ENCODE measurements at regions not wholly inside any gene's neighbourhood (a gene's known extent, or its start where the extent isn't known, plus 50 kb on each side); places are given as distances from the start of the nearest gene placed in this dataset.

DNA sequence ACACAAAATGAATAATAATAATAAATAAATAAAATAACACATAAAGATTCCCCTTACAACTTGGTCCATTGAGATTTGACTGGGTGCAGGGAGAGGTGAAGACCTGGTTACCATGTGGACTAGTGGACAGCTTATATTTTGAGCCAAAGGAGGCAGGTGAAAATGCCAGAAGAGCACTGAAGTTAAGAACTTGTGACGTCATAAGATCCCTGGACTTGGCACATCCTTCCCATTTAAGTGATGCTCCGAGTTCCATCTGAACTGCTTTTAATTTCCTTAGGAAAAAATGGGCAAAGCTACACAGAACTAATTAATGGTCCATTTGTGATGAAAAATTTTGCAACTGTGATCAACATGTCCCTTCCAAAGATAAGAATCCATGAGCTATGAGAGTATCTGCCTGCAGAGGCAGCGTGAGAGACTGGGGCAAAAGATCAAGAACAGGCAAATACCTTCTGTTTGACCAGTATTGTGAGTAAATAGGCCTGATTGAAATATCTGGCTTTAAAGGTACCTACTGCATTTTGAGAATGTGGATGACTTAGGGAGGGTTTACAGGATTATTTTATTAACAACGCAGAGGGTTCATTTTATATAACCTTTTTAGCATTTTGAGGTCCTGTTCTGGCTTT lies 101.2 kb upstream of the POT1 start:
- dilution Hi-C loops (cut with MboI; ENCODE audit: extremely low pct_ligation_motif_present, low sequenced_read_pairs) = no loop called here
- no peak for DNase-seq (ENCODE audit: low read depth, low spot score)
- H3K4me2 ChIP-seq (ENCODE audit: control insufficient read depth, extremely low read depth, insufficient read depth, low read depth, low read length) = no peak overlapping the region
- H3K79me2 ChIP-seq (ENCODE audit: control insufficient read depth, insufficient read depth, low read length) = no peaks in the 10 kb centered on the region
- H4K20me1 ChIP-seq (ENCODE audit: control insufficient read depth, extremely low read depth, insufficient read depth, low read length) = no peaks in the 10 kb centered on the region
- FAIRE-seq = no peak
- no peak overlapping the region for H3K27ac ChIP-seq (ENCODE audit: control insufficient read depth, insufficient read depth, low read length)
- H3K27me3 ChIP-seq (ENCODE audit: control insufficient read depth, extremely low read depth, insufficient read depth, low read length) = no peaks in the 10 kb centered on the region
- no peaks in the 10 kb centered on the region for H3K4me1 ChIP-seq (ENCODE audit: control insufficient read depth, extremely low read depth, insufficient read depth, low read length)
- TF ChIP-seq, protein P1, sequence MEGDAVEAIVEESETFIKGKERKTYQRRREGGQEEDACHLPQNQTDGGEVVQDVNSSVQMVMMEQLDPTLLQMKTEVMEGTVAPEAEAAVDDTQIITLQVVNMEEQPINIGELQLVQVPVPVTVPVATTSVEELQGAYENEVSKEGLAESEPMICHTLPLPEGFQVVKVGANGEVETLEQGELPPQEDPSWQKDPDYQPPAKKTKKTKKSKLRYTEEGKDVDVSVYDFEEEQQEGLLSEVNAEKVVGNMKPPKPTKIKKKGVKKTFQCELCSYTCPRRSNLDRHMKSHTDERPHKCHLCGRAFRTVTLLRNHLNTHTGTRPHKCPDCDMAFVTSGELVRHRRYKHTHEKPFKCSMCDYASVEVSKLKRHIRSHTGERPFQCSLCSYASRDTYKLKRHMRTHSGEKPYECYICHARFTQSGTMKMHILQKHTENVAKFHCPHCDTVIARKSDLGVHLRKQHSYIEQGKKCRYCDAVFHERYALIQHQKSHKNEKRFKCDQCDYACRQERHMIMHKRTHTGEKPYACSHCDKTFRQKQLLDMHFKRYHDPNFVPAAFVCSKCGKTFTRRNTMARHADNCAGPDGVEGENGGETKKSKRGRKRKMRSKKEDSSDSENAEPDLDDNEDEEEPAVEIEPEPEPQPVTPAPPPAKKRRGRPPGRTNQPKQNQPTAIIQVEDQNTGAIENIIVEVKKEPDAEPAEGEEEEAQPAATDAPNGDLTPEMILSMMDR (optimal IDR thresholded peaks at IDR 0.05 in 1 of 3, IDR thresholded peaks at IDR 0.05 in 1 of 3, conservative IDR thresholded peaks at IDR 0.05 in 1 of 3; ENCODE audit: extremely low read depth in 1 of 3, insufficient read depth in 2 of 3, low read length in 3 of 3) = no peak
- no peak for TF ChIP-seq EZH2 (IDR thresholded peaks at IDR 0.05; ENCODE audit: low read length)
- H3K9ac ChIP-seq (ENCODE audit: control insufficient read depth, extremely low read depth, insufficient read depth, low read length) = no peak overlapping the region
- H2AFZ ChIP-seq (ENCODE audit: control insufficient read depth, low read length) = no peak overlapping the region
- no peak overlapping the region for H3K4me3 ChIP-seq (ENCODE audit: control insufficient read depth in 2 of 3, extremely low read depth in 1 of 3, insufficient read depth in 2 of 3, low read depth in 1 of 3, low read length in 3 of 3)
- H3K36me3 ChIP-seq (ENCODE audit: control insufficient read depth in 2 of 2, extremely low read depth in 1 of 2, insufficient read depth in 2 of 2, low read length in 2 of 2) = no peaks in the 10 kb centered on the region
- no peaks in the 10 kb centered on the region for H3K9me1 ChIP-seq (ENCODE audit: control insufficient read depth, extremely low read depth, insufficient read depth, low read length)
- no peaks in the 10 kb centered on the region for H3K9me3 ChIP-seq (ENCODE audit: control insufficient read depth, low read depth, low read length)

DNA sequence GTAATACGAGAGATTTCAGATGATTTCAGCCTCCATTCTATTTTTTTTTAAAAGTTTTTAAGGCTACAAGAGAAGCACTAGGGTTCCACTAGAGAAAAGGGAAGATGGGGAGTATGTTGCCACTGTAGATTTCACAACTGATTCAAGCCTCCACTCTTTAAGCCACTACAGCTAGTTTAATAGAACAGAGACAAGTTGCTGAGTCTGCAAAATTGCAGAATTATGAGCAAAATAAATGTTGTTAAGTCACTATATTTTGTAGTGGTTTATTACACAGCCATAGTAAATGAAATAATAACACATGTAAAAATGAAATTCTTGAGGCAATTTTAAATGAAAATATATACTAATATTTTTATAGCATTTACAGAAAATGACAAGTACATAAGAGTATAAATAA lies 96.0 kb upstream of the POT1 start:
- no peaks in the 10 kb centered on the region for H3K36me3 ChIP-seq (ENCODE audit: control insufficient read depth in 2 of 2, extremely low read depth in 1 of 2, insufficient read depth in 2 of 2, low read length in 2 of 2)
- DNase-seq (ENCODE audit: low read depth, low spot score) = no peak
- no peaks in the 10 kb centered on the region for H3K9me1 ChIP-seq (ENCODE audit: control insufficient read depth, extremely low read depth, insufficient read depth, low read length)
- TF ChIP-seq, protein P1 (optimal IDR thresholded peaks at IDR 0.05 in 1 of 3, IDR thresholded peaks at IDR 0.05 in 1 of 3, conservative IDR thresholded peaks at IDR 0.05 in 1 of 3; ENCODE audit: extremely low read depth in 1 of 3, insufficient read depth in 2 of 3, low read length in 3 of 3) = no peak
- TF ChIP-seq EZH2 (IDR thresholded peaks at IDR 0.05; ENCODE audit: low read length) = no peak
- H3K4me1 ChIP-seq (ENCODE audit: control insufficient read depth, extremely low read depth, insufficient read depth, low read length) = no peaks in the 10 kb centered on the region
- no peak overlapping the region for H3K4me2 ChIP-seq (ENCODE audit: control insufficient read depth, extremely low read depth, insufficient read depth, low read depth, low read length)
- H3K27me3 ChIP-seq (ENCODE audit: control insufficient read depth, extremely low read depth, insufficient read depth, low read length) = no peaks in the 10 kb centered on the region
- H3K9ac ChIP-seq (ENCODE audit: control insufficient read depth, extremely low read depth, insufficient read depth, low read length) = no peak overlapping the region
- dilution Hi-C loops (cut with MboI; ENCODE audit: extremely low pct_ligation_motif_present, low sequenced_read_pairs) = no loop called here
- no peak overlapping the region for H3K4me3 ChIP-seq (ENCODE audit: control insufficient read depth in 2 of 3, extremely low read depth in 1 of 3, insufficient read depth in 2 of 3, low read depth in 1 of 3, low read length in 3 of 3)
- no peaks in the 10 kb centered on the region for H4K20me1 ChIP-seq (ENCODE audit: control insufficient read depth, extremely low read depth, insufficient read depth, low read length)
- no peaks in the 10 kb centered on the region for H3K9me3 ChIP-seq (ENCODE audit: control insufficient read depth, low read depth, low read length)
- no peaks in the 10 kb centered on the region for H3K79me2 ChIP-seq (ENCODE audit: control insufficient read depth, insufficient read depth, low read length)
- no peak overlapping the region for H2AFZ ChIP-seq (ENCODE audit: control insufficient read depth, low read length)
- no peak for FAIRE-seq
- H3K27ac ChIP-seq (ENCODE audit: control insufficient read depth, insufficient read depth, low read length) = no peak overlapping the region

Measured in keratinocyte (primary cell).